K562 (cell line): ENCODE measurements at regions not wholly inside any gene's neighbourhood (a gene's known extent, or its start where the extent isn't known, plus 50 kb on each side); places are given as distances from the start of the nearest gene placed in this dataset.

Experiments
- BMI1 ChIP-seq: fragments of 150-350 bp; IDR thresholded peaks from 2 replicates; pipeline ENCODE4 v1.6.1; 2014; ENCODE audit warnings: low read length
- FOXJ2 ChIP-seq: fragments of 200-800 bp; sonication (Bioruptor generic); IDR thresholded peaks from 2 replicates; pipeline ENCODE4 v1.6.1; 2016; ENCODE audit warnings: missing genetic modification characterization, missing compliant biosample characterization
- FOXP1 ChIP-seq: sonication (generic); formaldehyde crosslinking; IDR thresholded peaks from 2 replicates; pipeline ENCODE4 v1.8.0; 2022; ENCODE audit warnings: mild to moderate bottlenecking, missing genetic modification reagents
- KHSRP ChIP-seq: fragments of 450-650 bp; IDR thresholded peaks from 2 replicates; pipeline ENCODE4 v1.6.1; 2017
- MEF2D ChIP-seq: conservative IDR thresholded peaks from 2 replicates; pipeline ENCODE4 v1.6.1; 2016; ENCODE audit warnings: low read depth, missing genetic modification characterization, missing compliant biosample characterization
- MEIS2 ChIP-seq: fragments of 450-650 bp; IDR thresholded peaks from 2 replicates; pipeline ENCODE4 v1.6.1; 2014; ENCODE audit warnings: mild to moderate bottlenecking; ENCODE audit not compliant: partially characterized antibody
- POLR2B ChIP-seq: fragments of 450-650 bp; IDR thresholded peaks from 2 replicates; pipeline ENCODE4 v1.6.1; 2018; ENCODE audit warnings: low read depth; ENCODE audit not compliant: partially characterized antibody
- SNRNP70 ChIP-seq: fragments of 200-400 bp; formaldehyde crosslinking; optimal IDR thresholded peaks from 2 replicates; pipeline ENCODE3; 2017; ENCODE audit warnings: low read depth, low read length
- ZNF436 ChIP-seq: fragments of 250-450, 450-650 bp; sonication (Bioruptor Pico); formaldehyde crosslinking; IDR thresholded peaks from 2 replicates; pipeline ENCODE4 v1.7.0; 2020; ENCODE audit warnings: mild to moderate bottlenecking
- TF ChIP-seq, protein P1 (sequence below): fragments of 150-350 bp; IDR thresholded peaks from 2 replicates; pipeline ENCODE4 v1.6.1; 2014; ENCODE audit warnings: low read depth, mild to moderate bottlenecking, low read length, borderline replicate concordance
- TF ChIP-seq, protein P2 (sequence below): fragments of 200-800 bp; sonication (Bioruptor generic); IDR thresholded peaks from 2 replicates; pipeline ENCODE4 v1.6.1; 2017; ENCODE audit warnings: missing genetic modification characterization, missing compliant biosample characterization
- TF ChIP-seq, protein P3 (sequence below): fragments of 450-650 bp; formaldehyde crosslinking; IDR thresholded peaks from 2 replicates; pipeline ENCODE4 v1.4.0; 2022; ENCODE audit warnings: missing genetic modification characterization
- TF ChIP-seq, protein P4 (sequence below): sonication (generic); formaldehyde crosslinking; IDR thresholded peaks from 2 replicates; pipeline ENCODE4 v1.8.1; 2023; ENCODE audit warnings: mild to moderate bottlenecking, missing genetic modification reagents, moderate library complexity
- TF ChIP-seq, protein P5 (sequence below): sonication (generic); formaldehyde crosslinking; IDR thresholded peaks from 2 replicates; pipeline ENCODE4 v1.8.0; 2022; ENCODE audit warnings: missing genetic modification reagents, mild to moderate bottlenecking, moderate library complexity, borderline replicate concordance
- TF ChIP-seq, protein P6 (sequence below): fragments of 450-650 bp; IDR thresholded peaks from 2 replicates; pipeline ENCODE4 v1.6.1; 2016; ENCODE audit warnings: antibody characterized with exemption
- TF ChIP-seq, protein P7 (sequence below): fragments of 450-650 bp; IDR thresholded peaks from 2 replicates; pipeline ENCODE4 v1.6.1; 2016

DNA sequence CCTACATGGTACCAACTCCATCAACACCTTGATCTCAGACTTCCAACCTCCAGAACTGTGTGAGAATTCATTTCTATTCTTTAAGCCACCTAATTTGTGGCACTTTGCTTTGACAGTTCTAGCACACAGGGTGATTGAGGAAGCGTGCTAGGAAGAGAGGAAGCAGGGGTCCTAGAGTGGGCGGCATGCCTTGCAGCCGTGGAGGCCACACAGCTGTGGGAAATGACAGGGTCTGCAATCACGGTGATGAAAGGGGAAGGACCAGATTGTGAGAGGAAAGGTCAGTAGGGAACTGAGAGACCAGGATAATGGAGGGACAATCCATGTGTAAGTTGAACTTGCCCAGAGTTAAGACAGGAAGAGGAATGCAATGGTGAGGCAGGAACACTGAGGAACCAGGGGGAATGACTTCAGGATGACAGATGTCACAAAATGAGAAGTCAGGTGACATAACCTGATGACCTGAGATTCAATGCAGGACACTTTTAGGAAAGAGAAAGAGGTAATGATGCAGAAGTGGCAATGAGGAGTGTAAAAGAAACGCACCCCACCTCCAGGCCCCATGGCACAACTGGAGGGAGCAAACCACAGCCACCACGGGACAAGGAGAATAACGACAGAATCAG, 87.3 kb upstream of the PIK3CG start (continued):
- TF ChIP-seq, protein P1, sequence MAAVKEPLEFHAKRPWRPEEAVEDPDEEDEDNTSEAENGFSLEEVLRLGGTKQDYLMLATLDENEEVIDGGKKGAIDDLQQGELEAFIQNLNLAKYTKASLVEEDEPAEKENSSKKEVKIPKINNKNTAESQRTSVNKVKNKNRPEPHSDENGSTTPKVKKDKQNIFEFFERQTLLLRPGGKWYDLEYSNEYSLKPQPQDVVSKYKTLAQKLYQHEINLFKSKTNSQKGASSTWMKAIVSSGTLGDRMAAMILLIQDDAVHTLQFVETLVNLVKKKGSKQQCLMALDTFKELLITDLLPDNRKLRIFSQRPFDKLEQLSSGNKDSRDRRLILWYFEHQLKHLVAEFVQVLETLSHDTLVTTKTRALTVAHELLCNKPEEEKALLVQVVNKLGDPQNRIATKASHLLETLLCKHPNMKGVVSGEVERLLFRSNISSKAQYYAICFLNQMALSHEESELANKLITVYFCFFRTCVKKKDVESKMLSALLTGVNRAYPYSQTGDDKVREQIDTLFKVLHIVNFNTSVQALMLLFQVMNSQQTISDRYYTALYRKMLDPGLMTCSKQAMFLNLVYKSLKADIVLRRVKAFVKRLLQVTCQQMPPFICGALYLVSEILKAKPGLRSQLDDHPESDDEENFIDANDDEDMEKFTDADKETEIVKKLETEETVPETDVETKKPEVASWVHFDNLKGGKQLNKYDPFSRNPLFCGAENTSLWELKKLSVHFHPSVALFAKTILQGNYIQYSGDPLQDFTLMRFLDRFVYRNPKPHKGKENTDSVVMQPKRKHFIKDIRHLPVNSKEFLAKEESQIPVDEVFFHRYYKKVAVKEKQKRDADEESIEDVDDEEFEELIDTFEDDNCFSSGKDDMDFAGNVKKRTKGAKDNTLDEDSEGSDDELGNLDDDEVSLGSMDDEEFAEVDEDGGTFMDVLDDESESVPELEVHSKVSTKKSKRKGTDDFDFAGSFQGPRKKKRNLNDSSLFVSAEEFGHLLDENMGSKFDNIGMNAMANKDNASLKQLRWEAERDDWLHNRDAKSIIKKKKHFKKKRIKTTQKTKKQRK, result no peak
- TF ChIP-seq ZNF436 (CRISPR knock-in tag), result no peak
- TF ChIP-seq KHSRP, result peak; percentile 58; the same call in 1 of the 2 replicates
- TF ChIP-seq, protein P2, sequence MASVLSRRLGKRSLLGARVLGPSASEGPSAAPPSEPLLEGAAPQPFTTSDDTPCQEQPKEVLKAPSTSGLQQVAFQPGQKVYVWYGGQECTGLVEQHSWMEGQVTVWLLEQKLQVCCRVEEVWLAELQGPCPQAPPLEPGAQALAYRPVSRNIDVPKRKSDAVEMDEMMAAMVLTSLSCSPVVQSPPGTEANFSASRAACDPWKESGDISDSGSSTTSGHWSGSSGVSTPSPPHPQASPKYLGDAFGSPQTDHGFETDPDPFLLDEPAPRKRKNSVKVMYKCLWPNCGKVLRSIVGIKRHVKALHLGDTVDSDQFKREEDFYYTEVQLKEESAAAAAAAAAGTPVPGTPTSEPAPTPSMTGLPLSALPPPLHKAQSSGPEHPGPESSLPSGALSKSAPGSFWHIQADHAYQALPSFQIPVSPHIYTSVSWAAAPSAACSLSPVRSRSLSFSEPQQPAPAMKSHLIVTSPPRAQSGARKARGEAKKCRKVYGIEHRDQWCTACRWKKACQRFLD (CRISPR knock-in tag), result 0 out of 2 replicates have a peak, but pooled peaks have one; percentile 5
- no peak for TF ChIP-seq SNRNP70
- TF ChIP-seq POLR2B, result peak; percentile 32
- no peak for TF ChIP-seq BMI1
- TF ChIP-seq FOXP1 (CRISPR knock-in tag), result 0 out of 2 replicates have a peak, but pooled peaks have one; percentile 35
- TF ChIP-seq MEF2D (tag), result 0 out of 2 replicates have a peak, but pooled peaks have one; percentile 25
- TF ChIP-seq, protein P3, sequence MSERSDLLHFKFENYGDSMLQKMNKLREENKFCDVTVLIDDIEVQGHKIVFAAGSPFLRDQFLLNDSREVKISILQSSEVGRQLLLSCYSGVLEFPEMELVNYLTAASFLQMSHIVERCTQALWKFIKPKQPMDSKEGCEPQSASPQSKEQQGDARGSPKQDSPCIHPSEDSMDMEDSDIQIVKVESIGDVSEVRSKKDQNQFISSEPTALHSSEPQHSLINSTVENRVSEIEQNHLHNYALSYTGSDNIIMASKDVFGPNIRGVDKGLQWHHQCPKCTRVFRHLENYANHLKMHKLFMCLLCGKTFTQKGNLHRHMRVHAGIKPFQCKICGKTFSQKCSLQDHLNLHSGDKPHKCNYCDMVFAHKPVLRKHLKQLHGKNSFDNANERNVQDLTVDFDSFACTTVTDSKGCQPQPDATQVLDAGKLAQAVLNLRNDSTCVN (CRISPR knock-in tag), result 0 out of 2 replicates have a peak, but pooled peaks have one; percentile 70
- TF ChIP-seq FOXJ2 (tag), result 0 out of 2 replicates have a peak, but pooled peaks have one; percentile 19
- TF ChIP-seq, protein P4, sequence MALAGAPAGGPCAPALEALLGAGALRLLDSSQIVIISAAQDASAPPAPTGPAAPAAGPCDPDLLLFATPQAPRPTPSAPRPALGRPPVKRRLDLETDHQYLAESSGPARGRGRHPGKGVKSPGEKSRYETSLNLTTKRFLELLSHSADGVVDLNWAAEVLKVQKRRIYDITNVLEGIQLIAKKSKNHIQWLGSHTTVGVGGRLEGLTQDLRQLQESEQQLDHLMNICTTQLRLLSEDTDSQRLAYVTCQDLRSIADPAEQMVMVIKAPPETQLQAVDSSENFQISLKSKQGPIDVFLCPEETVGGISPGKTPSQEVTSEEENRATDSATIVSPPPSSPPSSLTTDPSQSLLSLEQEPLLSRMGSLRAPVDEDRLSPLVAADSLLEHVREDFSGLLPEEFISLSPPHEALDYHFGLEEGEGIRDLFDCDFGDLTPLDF (CRISPR knock-in tag), result 0 out of 2 replicates have a peak, but pooled peaks have one; percentile 34
- TF ChIP-seq, protein P5, sequence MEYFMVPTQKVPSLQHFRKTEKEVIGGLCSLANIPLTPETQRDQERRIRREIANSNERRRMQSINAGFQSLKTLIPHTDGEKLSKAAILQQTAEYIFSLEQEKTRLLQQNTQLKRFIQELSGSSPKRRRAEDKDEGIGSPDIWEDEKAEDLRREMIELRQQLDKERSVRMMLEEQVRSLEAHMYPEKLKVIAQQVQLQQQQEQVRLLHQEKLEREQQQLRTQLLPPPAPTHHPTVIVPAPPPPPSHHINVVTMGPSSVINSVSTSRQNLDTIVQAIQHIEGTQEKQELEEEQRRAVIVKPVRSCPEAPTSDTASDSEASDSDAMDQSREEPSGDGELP (CRISPR knock-in tag), result peak; percentile 44; the same call in 1 of the 2 replicates
- no peak for TF ChIP-seq MEIS2
- TF ChIP-seq, protein P6, sequence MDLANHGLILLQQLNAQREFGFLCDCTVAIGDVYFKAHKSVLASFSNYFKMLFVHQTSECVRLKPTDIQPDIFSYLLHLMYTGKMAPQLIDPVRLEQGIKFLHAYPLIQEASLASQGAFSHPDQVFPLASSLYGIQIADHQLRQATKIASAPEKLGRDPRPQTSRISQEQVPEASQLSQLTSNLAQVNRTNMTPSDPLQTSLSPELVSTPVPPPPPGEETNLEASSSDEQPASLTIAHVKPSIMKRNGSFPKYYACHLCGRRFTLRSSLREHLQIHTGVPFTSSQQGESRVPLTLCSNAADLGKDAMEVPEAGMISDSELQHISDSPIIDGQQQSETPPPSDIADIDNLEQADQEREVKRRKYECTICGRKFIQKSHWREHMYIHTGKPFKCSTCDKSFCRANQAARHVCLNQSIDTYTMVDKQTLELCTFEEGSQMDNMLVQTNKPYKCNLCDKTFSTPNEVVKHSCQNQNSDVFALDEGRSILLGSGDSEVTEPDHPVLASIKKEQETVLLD, result no peak
- TF ChIP-seq, protein P7, sequence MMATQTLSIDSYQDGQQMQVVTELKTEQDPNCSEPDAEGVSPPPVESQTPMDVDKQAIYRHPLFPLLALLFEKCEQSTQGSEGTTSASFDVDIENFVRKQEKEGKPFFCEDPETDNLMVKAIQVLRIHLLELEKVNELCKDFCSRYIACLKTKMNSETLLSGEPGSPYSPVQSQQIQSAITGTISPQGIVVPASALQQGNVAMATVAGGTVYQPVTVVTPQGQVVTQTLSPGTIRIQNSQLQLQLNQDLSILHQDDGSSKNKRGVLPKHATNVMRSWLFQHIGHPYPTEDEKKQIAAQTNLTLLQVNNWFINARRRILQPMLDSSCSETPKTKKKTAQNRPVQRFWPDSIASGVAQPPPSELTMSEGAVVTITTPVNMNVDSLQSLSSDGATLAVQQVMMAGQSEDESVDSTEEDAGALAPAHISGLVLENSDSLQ, result peak; percentile 4; the same call in 1 of the 2 replicates
